ENCODE measurements at regions not wholly inside any gene's neighbourhood (a gene's known extent, or its start where the extent isn't known, plus 50 kb on each side); places are given as distances from the start of the nearest gene placed in this dataset.
"Not testable (repeated sequence)": the region's sequence is repeated elsewhere in the genome, so short reads cannot be mapped to it uniquely, and the experiment has no call there.

- no peaks in the 10 kb centered on the region for H3K4me1 ChIP-seq (ENCODE audit: control insufficient read depth, insufficient read depth, low read length)
- H3K4me3 ChIP-seq (ENCODE audit: low read length), result no peak overlapping the region
- DNase-seq (ENCODE audit: low read depth), result no peak
- peaks cover 20% of the 10 kb centered on the region for H3K9me3 ChIP-seq (ENCODE audit: control insufficient read depth, low read length)
- no peaks in the 10 kb centered on the region for H3K36me3 ChIP-seq (ENCODE audit: control insufficient read depth, insufficient read depth, low read length, severe bottlenecking)
- H3K9ac ChIP-seq (ENCODE audit: low read length), result no peak overlapping the region
- H3K27me3 ChIP-seq (replicated peaks; ENCODE audit: control insufficient read depth, insufficient read depth, low read length), result no peaks in the 10 kb centered on the region
Measured at GRCh38 chr1:118459871-118460270, 274.8 kb upstream of the SPAG17 start.

- not testable (repeated sequence) for DNase-seq (ENCODE audit: low read depth); H3K9me3 ChIP-seq (ENCODE audit: control insufficient read depth, low read length); H3K4me3 ChIP-seq (ENCODE audit: low read length)
Measured at GRCh38 chr1:118453856-118454255, 268.8 kb upstream of the SPAG17 start.

GRCh38 chr1:118445156-118445555, 260.1 kb upstream of the SPAG17 start:
- peaks cover 8% of the 10 kb centered on the region for H3K9me3 ChIP-seq (ENCODE audit: control insufficient read depth, low read length)
- H3K9ac ChIP-seq (ENCODE audit: low read length), result no peak overlapping the region
- H3K4me3 ChIP-seq (ENCODE audit: low read length), result no peak overlapping the region
- no peaks in the 10 kb centered on the region for H3K4me1 ChIP-seq (ENCODE audit: control insufficient read depth, insufficient read depth, low read length)
- H3K36me3 ChIP-seq (ENCODE audit: control insufficient read depth, insufficient read depth, low read length, severe bottlenecking), result no peaks in the 10 kb centered on the region
- no peaks in the 10 kb centered on the region for H3K27me3 ChIP-seq (replicated peaks; ENCODE audit: control insufficient read depth, insufficient read depth, low read length)
- DNase-seq (ENCODE audit: low read depth), result no peak

More at GRCh38 chr1:118453856-118454255, 268.8 kb upstream of the SPAG17 start:
- H3K36me3 ChIP-seq (ENCODE audit: control insufficient read depth, insufficient read depth, low read length, severe bottlenecking); H3K4me1 ChIP-seq (ENCODE audit: control insufficient read depth, insufficient read depth, low read length); H3K9ac ChIP-seq (ENCODE audit: low read length); H3K27me3 ChIP-seq (replicated peaks; ENCODE audit: control insufficient read depth, insufficient read depth, low read length): not testable (repeated sequence)

DNA sequence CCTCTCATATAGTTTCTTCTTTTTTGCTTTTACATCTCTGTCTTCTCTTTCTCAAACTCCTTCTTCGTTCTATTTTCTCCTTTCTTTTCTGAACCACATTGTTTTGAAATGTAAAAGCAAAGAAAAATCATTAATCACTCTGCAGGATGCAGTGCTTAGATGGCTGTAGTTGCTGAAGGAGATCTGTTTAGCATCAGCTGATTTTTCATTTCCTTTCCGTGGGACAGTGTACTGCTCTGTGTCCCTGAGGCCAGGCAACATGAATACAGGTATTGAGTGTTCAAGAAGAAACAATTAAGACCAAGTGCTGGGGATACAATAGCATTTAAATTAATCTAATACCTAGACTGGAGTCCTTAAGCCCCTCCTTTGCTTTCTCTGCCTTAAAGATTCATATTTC, 257.2 kb upstream of the SPAG17 start:
- H3K4me1 ChIP-seq (ENCODE audit: control insufficient read depth, insufficient read depth, low read length), result no peaks in the 10 kb centered on the region
- no peaks in the 10 kb centered on the region for H3K9me3 ChIP-seq (ENCODE audit: control insufficient read depth, low read length)
- H3K36me3 ChIP-seq (ENCODE audit: control insufficient read depth, insufficient read depth, low read length, severe bottlenecking), result no peaks in the 10 kb centered on the region
- H3K4me3 ChIP-seq (ENCODE audit: low read length), result no peak overlapping the region
- H3K9ac ChIP-seq (ENCODE audit: low read length), result no peak overlapping the region
- DNase-seq (ENCODE audit: low read depth), result no peak
- no peaks in the 10 kb centered on the region for H3K27me3 ChIP-seq (replicated peaks; ENCODE audit: control insufficient read depth, insufficient read depth, low read length)

GRCh38 chr1:118437664-118438063, 252.6 kb upstream of the SPAG17 start:
- H3K36me3 ChIP-seq (ENCODE audit: control insufficient read depth, insufficient read depth, low read length, severe bottlenecking), result no peaks in the 10 kb centered on the region
- no peaks in the 10 kb centered on the region for H3K27me3 ChIP-seq (replicated peaks; ENCODE audit: control insufficient read depth, insufficient read depth, low read length)
- no peaks in the 10 kb centered on the region for H3K9me3 ChIP-seq (ENCODE audit: control insufficient read depth, low read length)
- no peak overlapping the region for H3K9ac ChIP-seq (ENCODE audit: low read length)
- DNase-seq (ENCODE audit: low read depth), result no peak
- no peak overlapping the region for H3K4me3 ChIP-seq (ENCODE audit: low read length)
- no peaks in the 10 kb centered on the region for H3K4me1 ChIP-seq (ENCODE audit: control insufficient read depth, insufficient read depth, low read length)

DNA sequence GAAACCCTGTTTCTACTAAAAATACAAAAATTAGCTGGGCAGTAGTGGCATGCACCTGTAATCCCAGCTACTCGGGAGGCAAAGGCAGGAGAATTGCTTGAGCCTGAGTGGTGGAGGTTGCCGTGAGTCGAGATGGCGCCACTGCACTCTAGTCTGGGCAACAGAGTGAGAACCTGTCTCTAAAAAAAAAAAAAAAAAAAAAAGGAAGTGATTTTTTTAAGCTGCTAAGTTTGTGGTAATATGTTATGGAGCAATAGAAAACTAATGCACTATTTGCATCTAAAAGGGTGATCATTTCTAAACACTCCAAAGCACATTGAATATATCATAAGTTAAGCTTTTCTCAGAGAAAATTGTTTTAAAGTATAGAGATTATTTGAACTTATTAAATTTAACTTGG, 244.8 kb upstream of the SPAG17 start:
- no peaks in the 10 kb centered on the region for H3K9me3 ChIP-seq (ENCODE audit: control insufficient read depth, low read length)
- no peaks in the 10 kb centered on the region for H3K36me3 ChIP-seq (ENCODE audit: control insufficient read depth, insufficient read depth, low read length, severe bottlenecking)
- no peak overlapping the region for H3K9ac ChIP-seq (ENCODE audit: low read length)
- no peak for DNase-seq (ENCODE audit: low read depth)
- no peak overlapping the region for H3K4me3 ChIP-seq (ENCODE audit: low read length)
- H3K27me3 ChIP-seq (replicated peaks; ENCODE audit: control insufficient read depth, insufficient read depth, low read length), result no peaks in the 10 kb centered on the region
- H3K4me1 ChIP-seq (ENCODE audit: control insufficient read depth, insufficient read depth, low read length), result no peaks in the 10 kb centered on the region

DNA sequence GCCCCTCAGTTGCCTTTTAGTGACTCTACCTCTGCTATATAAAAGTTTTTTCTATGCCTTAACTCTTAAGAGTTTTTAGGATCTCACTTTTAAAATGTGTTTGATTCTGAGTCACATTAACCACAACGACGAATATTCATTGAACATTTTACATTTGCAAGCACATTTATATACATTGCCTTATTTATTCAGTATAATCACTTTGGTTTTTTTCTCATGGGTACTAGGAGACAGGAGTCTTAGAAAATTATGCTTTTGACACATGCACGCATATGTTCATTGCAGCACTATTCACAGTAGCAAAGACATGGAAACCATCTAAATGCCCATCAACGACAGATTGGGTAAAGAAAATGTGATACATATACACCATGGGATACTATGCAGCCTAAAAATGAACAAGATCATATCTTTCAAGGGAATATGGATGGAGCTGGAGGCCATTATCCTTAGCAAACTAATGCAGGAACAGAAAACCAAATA, 236.9 kb upstream of the SPAG17 start:
- Histone ChIP-seq H3K9me3 (ENCODE audit: control insufficient read depth, low read length) (no peaks in the 10 kb centered on the region), H3K27me3 (replicated peaks; ENCODE audit: control insufficient read depth, insufficient read depth, low read length) (no peaks in the 10 kb centered on the region), H3K4me1 (ENCODE audit: control insufficient read depth, insufficient read depth, low read length) (no peaks in the 10 kb centered on the region), H3K4me3 (ENCODE audit: low read length) (no peak overlapping the region), H3K36me3 (ENCODE audit: control insufficient read depth, insufficient read depth, low read length, severe bottlenecking) (no peaks in the 10 kb centered on the region), H3K9ac (ENCODE audit: low read length) (no peak overlapping the region)
- DNase-seq (ENCODE audit: low read depth), result no peak

GRCh38 chr1:118404024-118404423, 219.0 kb upstream of the SPAG17 start:
- Histone ChIP-seq H3K9ac (ENCODE audit: low read length) (no peak overlapping the region), H3K36me3 (ENCODE audit: control insufficient read depth, insufficient read depth, low read length, severe bottlenecking) (no peaks in the 10 kb centered on the region), H3K9me3 (ENCODE audit: control insufficient read depth, low read length) (no peaks in the 10 kb centered on the region), H3K4me3 (ENCODE audit: low read length) (no peak overlapping the region), H3K27me3 (replicated peaks; ENCODE audit: control insufficient read depth, insufficient read depth, low read length) (no peaks in the 10 kb centered on the region), H3K4me1 (ENCODE audit: control insufficient read depth, insufficient read depth, low read length) (no peaks in the 10 kb centered on the region)
- DNase-seq (ENCODE audit: low read depth), result no peak

- no peak overlapping the region for H3K4me3 ChIP-seq (ENCODE audit: low read length)
- H3K9ac ChIP-seq (ENCODE audit: low read length), result no peak overlapping the region
- no peaks in the 10 kb centered on the region for H3K9me3 ChIP-seq (ENCODE audit: control insufficient read depth, low read length)
- no peaks in the 10 kb centered on the region for H3K27me3 ChIP-seq (replicated peaks; ENCODE audit: control insufficient read depth, insufficient read depth, low read length)
- DNase-seq (ENCODE audit: low read depth), result no peak
- peaks cover 21% of the 10 kb centered on the region for H3K4me1 ChIP-seq (ENCODE audit: control insufficient read depth, insufficient read depth, low read length)
- no peaks in the 10 kb centered on the region for H3K36me3 ChIP-seq (ENCODE audit: control insufficient read depth, insufficient read depth, low read length, severe bottlenecking)
Measured at GRCh38 chr1:118397496-118397859, 212.4 kb upstream of the SPAG17 start.

GRCh38 chr1:118396829-118397495, 211.9 kb upstream of the SPAG17 start:
- no peaks in the 10 kb centered on the region for H3K36me3 ChIP-seq (ENCODE audit: control insufficient read depth, insufficient read depth, low read length, severe bottlenecking)
- DNase-seq (ENCODE audit: low read depth), result no peak
- no peak overlapping the region for H3K9ac ChIP-seq (ENCODE audit: low read length)
- H3K27me3 ChIP-seq (replicated peaks; ENCODE audit: control insufficient read depth, insufficient read depth, low read length), result no peaks in the 10 kb centered on the region
- H3K4me1 ChIP-seq (ENCODE audit: control insufficient read depth, insufficient read depth, low read length), result peaks cover 22% of the 10 kb centered on the region
- no peaks in the 10 kb centered on the region for H3K9me3 ChIP-seq (ENCODE audit: control insufficient read depth, low read length)
- no peak overlapping the region for H3K4me3 ChIP-seq (ENCODE audit: low read length)

DNA sequence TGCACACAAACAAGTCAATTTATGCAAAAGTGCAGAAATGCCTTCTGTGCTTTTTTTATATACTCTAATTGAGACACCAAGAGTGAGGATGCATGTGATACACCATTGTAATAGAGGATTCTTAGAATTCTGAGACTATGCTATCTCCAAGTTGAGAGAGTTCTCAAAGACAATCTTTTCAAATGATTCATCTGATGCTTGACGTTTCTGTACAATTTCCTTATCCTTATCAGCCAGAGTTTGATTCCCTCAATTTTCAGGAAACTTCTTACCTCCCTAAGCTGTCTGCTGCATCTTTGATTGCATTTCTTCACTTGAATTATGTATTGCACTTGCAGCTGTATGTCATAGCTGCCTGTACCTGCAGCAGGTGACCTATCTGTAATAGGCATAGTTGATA, 211.3 kb upstream of the SPAG17 start:
- peaks cover 22% of the 10 kb centered on the region for H3K4me1 ChIP-seq (ENCODE audit: control insufficient read depth, insufficient read depth, low read length)
- no peak overlapping the region for H3K9ac ChIP-seq (ENCODE audit: low read length)
- no peak for DNase-seq (ENCODE audit: low read depth)
- no peak overlapping the region for H3K4me3 ChIP-seq (ENCODE audit: low read length)
- no peaks in the 10 kb centered on the region for H3K9me3 ChIP-seq (ENCODE audit: control insufficient read depth, low read length)
- H3K27me3 ChIP-seq (replicated peaks; ENCODE audit: control insufficient read depth, insufficient read depth, low read length), result no peaks in the 10 kb centered on the region
- no peaks in the 10 kb centered on the region for H3K36me3 ChIP-seq (ENCODE audit: control insufficient read depth, insufficient read depth, low read length, severe bottlenecking)

GRCh38 chr1:118395430-118395991, 210.5 kb upstream of the SPAG17 start:
- Histone ChIP-seq H3K4me3 (ENCODE audit: low read length) (no peak overlapping the region), H3K9ac (ENCODE audit: low read length) (no peak overlapping the region), H3K9me3 (ENCODE audit: control insufficient read depth, low read length) (no peaks in the 10 kb centered on the region), H3K36me3 (ENCODE audit: control insufficient read depth, insufficient read depth, low read length, severe bottlenecking) (no peaks in the 10 kb centered on the region), H3K27me3 (replicated peaks; ENCODE audit: control insufficient read depth, insufficient read depth, low read length) (no peaks in the 10 kb centered on the region), H3K4me1 (ENCODE audit: control insufficient read depth, insufficient read depth, low read length) (peaks cover 22% of the 10 kb centered on the region)
- DNase-seq (ENCODE audit: low read depth), result no peak
